ENCODE measurements at regions not wholly inside any gene's neighbourhood (a gene's known extent, or its start where the extent isn't known, plus 50 kb on each side); places are given as distances from the start of the nearest gene placed in this dataset.

DNA sequence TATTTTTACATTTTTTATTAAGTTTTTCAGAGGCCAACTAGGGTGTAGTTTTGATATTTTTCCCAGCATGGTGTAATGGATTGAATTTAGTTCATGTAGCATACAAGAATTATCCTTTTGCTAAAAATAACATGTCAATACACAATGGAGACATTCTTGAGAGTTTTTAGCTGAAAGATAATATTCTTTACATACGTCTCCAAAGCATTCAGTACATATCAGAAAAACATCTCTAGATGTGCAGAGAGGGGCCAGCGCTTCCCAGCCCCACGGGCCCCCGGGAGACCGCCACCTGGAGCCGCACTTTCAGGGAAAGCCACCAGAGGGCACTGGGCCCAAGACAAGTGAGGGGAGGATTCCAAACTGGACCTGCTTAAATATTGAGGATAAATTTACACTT lies 499.4 kb downstream of the GALR1 start:
- no peak overlapping the region for H3K4me2 ChIP-seq

GRCh38 chr18:77750006-77750405 lies 500.4 kb downstream of the GALR1 start:
- no peak overlapping the region for H3K4me3 ChIP-seq (IDR thresholded peaks at IDR 0.05; ENCODE audit: insufficient read depth, low read depth, low read length)
- H3K79me2 ChIP-seq (ENCODE audit: insufficient read depth, low read depth) = no peaks in the 10 kb centered on the region
- no peaks in the 10 kb centered on the region for H3K4me1 ChIP-seq (ENCODE audit: low read depth, poor library complexity, severe bottlenecking)
- no peaks in the 10 kb centered on the region for H3K27me3 ChIP-seq (ENCODE audit: insufficient read depth, low read depth)
- H3K9ac ChIP-seq = no peak overlapping the region
- no peak overlapping the region for H3K27ac ChIP-seq
- H2AFZ ChIP-seq (ENCODE audit: low read depth) = no peak overlapping the region
- H3K4me2 ChIP-seq = no peak overlapping the region
- no peaks in the 10 kb centered on the region for H4K20me1 ChIP-seq (ENCODE audit: insufficient read depth)
- no peaks in the 10 kb centered on the region for H3K36me3 ChIP-seq (ENCODE audit: insufficient read depth)
- TF ChIP-seq CTCF (conservative IDR thresholded peaks at IDR 0.05; ENCODE audit: low read depth, low read length) = no peak

More for the DNA sequence above, 499.4 kb downstream of the GALR1 start:
- no peak overlapping the region for H3K27ac ChIP-seq
- no peaks in the 10 kb centered on the region for H3K79me2 ChIP-seq (ENCODE audit: insufficient read depth, low read depth)
- TF ChIP-seq CTCF (conservative IDR thresholded peaks at IDR 0.05; ENCODE audit: low read depth, low read length) = peak; percentile 70
- H3K36me3 ChIP-seq (ENCODE audit: insufficient read depth) = no peaks in the 10 kb centered on the region
- H4K20me1 ChIP-seq (ENCODE audit: insufficient read depth) = no peaks in the 10 kb centered on the region
- H3K27me3 ChIP-seq (ENCODE audit: insufficient read depth, low read depth) = no peaks in the 10 kb centered on the region
- no peaks in the 10 kb centered on the region for H3K4me1 ChIP-seq (ENCODE audit: low read depth, poor library complexity, severe bottlenecking)
- H2AFZ ChIP-seq (ENCODE audit: low read depth) = no peak overlapping the region
- H3K9ac ChIP-seq = no peak overlapping the region
- no peak overlapping the region for H3K4me3 ChIP-seq (IDR thresholded peaks at IDR 0.05; ENCODE audit: insufficient read depth, low read depth, low read length)

GRCh38 chr18:77754475-77755044 lies 504.9 kb downstream of the GALR1 start:
- Histone ChIP-seq H2AFZ (ENCODE audit: low read depth) (no peak overlapping the region), H4K20me1 (ENCODE audit: insufficient read depth) (no peaks in the 10 kb centered on the region), H3K4me1 (ENCODE audit: low read depth, poor library complexity, severe bottlenecking) (no peaks in the 10 kb centered on the region), H3K9ac (no peak overlapping the region), H3K36me3 (ENCODE audit: insufficient read depth) (no peaks in the 10 kb centered on the region), H3K4me3 (IDR thresholded peaks at IDR 0.05; ENCODE audit: insufficient read depth, low read depth, low read length) (no peak overlapping the region), H3K27me3 (ENCODE audit: insufficient read depth, low read depth) (no peaks in the 10 kb centered on the region), H3K79me2 (ENCODE audit: insufficient read depth, low read depth) (no peaks in the 10 kb centered on the region), H3K4me2 (no peak overlapping the region), H3K27ac (no peak overlapping the region)
- TF ChIP-seq CTCF (conservative IDR thresholded peaks at IDR 0.05; ENCODE audit: low read depth, low read length) = no peak

DNA sequence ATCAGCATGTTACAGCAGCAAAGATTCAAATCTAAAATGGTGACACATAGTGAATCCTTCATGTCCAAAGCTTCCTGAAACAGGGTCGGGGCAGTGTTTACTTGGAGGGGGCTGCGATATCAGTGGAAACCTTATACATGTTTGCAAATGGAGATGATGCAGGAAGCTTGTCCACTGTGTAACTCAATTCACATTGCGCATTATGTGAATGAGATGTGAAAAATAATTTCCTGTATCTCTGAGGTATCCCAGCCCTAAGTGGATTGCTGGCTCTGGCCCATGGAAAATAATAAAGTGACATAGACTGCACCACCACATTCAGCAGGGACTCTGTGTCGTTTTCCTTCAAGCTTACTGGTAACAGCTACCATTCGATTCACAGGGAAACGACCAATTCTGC lies 505.5 kb downstream of the GALR1 start:
- Histone ChIP-seq H3K4me3 (IDR thresholded peaks at IDR 0.05; ENCODE audit: insufficient read depth, low read depth, low read length) (no peak overlapping the region), H3K36me3 (ENCODE audit: insufficient read depth) (no peaks in the 10 kb centered on the region), H3K4me1 (ENCODE audit: low read depth, poor library complexity, severe bottlenecking) (no peaks in the 10 kb centered on the region), H3K79me2 (ENCODE audit: insufficient read depth, low read depth) (no peaks in the 10 kb centered on the region), H2AFZ (ENCODE audit: low read depth) (no peak overlapping the region), H3K9ac (no peak overlapping the region), H3K27me3 (ENCODE audit: insufficient read depth, low read depth) (no peaks in the 10 kb centered on the region), H3K4me2 (no peak overlapping the region), H4K20me1 (ENCODE audit: insufficient read depth) (no peaks in the 10 kb centered on the region), H3K27ac (no peak overlapping the region)
- TF ChIP-seq CTCF (conservative IDR thresholded peaks at IDR 0.05; ENCODE audit: low read depth, low read length) = no peak

Data from KMS-11 (cell line).